GM06990 (cell line): ENCODE measurements at regions not wholly inside any gene's neighbourhood (a gene's known extent, or its start where the extent isn't known, plus 50 kb on each side); places are given as distances from the start of the nearest gene placed in this dataset.

Experiments used
- DNase-seq: peaks from one replicate; pipeline ENCODE4 v3.0.0-alpha.2; 2011; ENCODE audit not compliant: insufficient read length; ENCODE audit errors: extremely low read depth
- H3K27me3 ChIP-seq: replicated peaks from 2 replicates; pipeline ENCODE4 v1.6.0; 2011; ENCODE audit warnings: low read length; ENCODE audit not compliant: control insufficient read depth, insufficient read depth
- H3K36me3 ChIP-seq: 2 replicates; pipeline ENCODE4 v1.5.1; 2011; ENCODE audit warnings: low read length; ENCODE audit not compliant: control insufficient read depth, insufficient read depth
- H3K4me3 ChIP-seq: replicated peaks from 2 replicates; pipeline ENCODE4 v1.5.1; 2011; ENCODE audit warnings: low read depth, mild to moderate bottlenecking, control low read depth, low read length
- CTCF ChIP-seq: IDR thresholded peaks from 2 replicates; pipeline ENCODE4 v1.5.1; 2011; ENCODE audit warnings: low read length, control low read depth, mild to moderate bottlenecking, inconsistent platforms; ENCODE audit not compliant: insufficient read depth, poor library complexity, severe bottlenecking

DNA sequence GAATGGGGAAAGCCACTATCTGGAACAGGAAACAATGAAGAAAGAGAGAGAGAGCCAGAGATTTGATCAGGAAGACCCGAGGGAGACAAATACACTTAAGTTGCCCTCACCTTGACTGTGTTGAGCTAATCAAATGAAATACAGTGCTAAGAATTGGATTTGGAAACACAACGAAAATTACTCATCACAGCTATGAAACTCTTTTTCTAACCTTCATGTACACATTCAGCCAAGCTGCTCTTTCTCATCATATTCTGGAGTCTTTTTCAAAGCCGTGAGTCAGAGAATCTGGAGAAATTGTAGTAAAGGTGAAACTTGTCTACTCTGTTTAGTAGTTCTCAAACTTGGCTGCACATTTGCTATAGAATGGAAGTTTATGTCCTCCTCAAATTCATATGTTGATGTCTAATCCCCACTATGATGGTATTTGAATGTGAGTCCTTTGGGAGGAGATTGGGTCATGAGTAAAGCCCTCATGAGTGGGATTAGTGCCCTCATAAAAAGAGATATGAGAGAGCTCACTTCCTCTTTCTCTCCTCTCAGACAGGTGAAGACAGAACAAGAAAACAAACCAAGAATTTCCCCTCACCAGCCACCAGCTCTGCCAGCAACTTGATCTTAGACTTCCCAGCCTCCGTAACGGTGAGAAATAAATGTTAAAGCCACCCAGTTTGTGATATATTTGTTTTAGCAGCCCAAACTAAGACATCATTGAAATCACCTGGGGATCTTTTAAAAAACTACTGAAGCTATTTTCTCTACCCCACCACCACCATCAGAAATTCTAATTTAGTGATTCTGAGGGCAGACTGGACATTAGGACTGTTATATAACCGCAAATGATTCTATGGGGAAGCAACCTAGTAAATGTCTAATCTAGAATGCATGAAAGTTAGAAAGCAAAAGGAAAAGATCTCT lies 143.6 kb upstream of the GRM7 start:
- Histone ChIP-seq H3K27me3 (no peaks in the 10 kb centered on the region), H3K4me3 (no peak overlapping the region; the same call in 1 of the 2 replicates), H3K36me3 (no peaks in the 10 kb centered on the region)
- no peak for TF ChIP-seq CTCF
- peak; percentile 59 for DNase-seq

GRCh38 chr3:6719999-6720398 lies 140.9 kb upstream of the GRM7 start:
- no peak for TF ChIP-seq CTCF
- H3K36me3 ChIP-seq: no peaks in the 10 kb centered on the region
- no peaks in the 10 kb centered on the region for H3K27me3 ChIP-seq
- no peak for DNase-seq
- H3K4me3 ChIP-seq: no peak overlapping the region

DNA sequence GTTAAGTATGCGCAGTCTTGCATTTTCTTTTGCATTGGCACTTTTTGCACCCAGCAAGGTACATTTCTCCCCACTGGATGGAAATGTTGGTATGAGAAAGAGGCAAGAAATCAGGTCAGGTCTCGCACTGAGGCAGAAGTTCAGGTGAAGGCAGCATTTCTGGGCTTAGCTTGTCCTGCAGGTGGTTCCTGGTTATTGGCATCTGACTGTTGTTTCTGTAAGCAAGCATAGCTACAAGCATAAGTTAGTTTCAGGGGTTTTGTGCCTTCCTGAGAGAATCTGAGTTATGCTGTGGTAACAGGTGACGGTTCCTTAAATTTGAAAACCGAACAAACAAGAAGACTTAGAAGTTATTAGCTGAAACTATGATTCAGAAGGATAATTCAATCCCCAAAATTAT lies 139.4 kb upstream of the GRM7 start:
- Histone ChIP-seq H3K4me3 (no peak overlapping the region), H3K36me3 (no peaks in the 10 kb centered on the region), H3K27me3 (no peaks in the 10 kb centered on the region)
- DNase-seq: no peak
- no peak for TF ChIP-seq CTCF

- TF ChIP-seq CTCF: no peak
- Histone ChIP-seq H3K36me3 (no peaks in the 10 kb centered on the region), H3K27me3 (no peaks in the 10 kb centered on the region), H3K4me3 (no peak overlapping the region)
- no peak for DNase-seq
Observed at GRCh38 chr3:6723205-6723604, 137.7 kb upstream of the GRM7 start.

GRCh38 chr3:6726811-6727210 lies 134.1 kb upstream of the GRM7 start:
- TF ChIP-seq CTCF: no peak

More at GRCh38 chr3:6726811-6727210, 134.1 kb upstream of the GRM7 start:
- no peak for DNase-seq
- Histone ChIP-seq H3K36me3 (no peaks in the 10 kb centered on the region), H3K4me3 (no peak overlapping the region), H3K27me3 (no peaks in the 10 kb centered on the region)
